Tongue (tissue), 2 donors: ENCODE measurements at regions not wholly inside any gene's neighbourhood (a gene's known extent, or its start where the extent isn't known, plus 50 kb on each side); places are given as distances from the start of the nearest gene placed in this dataset. TPM values are rescaled to one million over a fixed set of nuclear protein-coding genes. Genes with fewer than 3 reads are reported as not detected.

Experiments used
- DNase-seq: peaks from one replicate; pipeline ENCODE4 v3.0.0-alpha.2; 2015
- small RNA-seq: library from RNA; depleted of rRNA; stranded (forward); fragments of <200 nt; gene quantifications from one replicate; pipeline ENCODE3, GENCODE V24; 2014; ENCODE audit warnings: low replicate concordance

- no peak for DNase-seq
Measured at GRCh38 chr2:126602334-126602733, 53.6 kb upstream of the GYPC start.

Small RNAs in the stretch of these regions (small RNA-seq; reads per million reads assigned to genes)
- not detected for gene AC097499.1
- gene RNU6-259P = not detected
